ENCODE measurements at regions not wholly inside any gene's neighbourhood (a gene's known extent, or its start where the extent isn't known, plus 50 kb on each side); places are given as distances from the start of the nearest gene placed in this dataset.
"Not testable (repeated sequence)": the region's sequence is repeated elsewhere in the genome, so short reads cannot be mapped to it uniquely, and the experiment has no call there.

GRCh38 chr2:226573158-226573557 is 226.5 kb downstream of the IRS1 start:
- DNase-seq, result no peak

- no peak for DNase-seq
Observed at GRCh38 chr2:226564667-226565066, 235.0 kb downstream of the IRS1 start.

GRCh38 chr2:226561962-226562361 is 237.7 kb downstream of the IRS1 start:
- no peak for DNase-seq

GRCh38 chr2:226560325-226560724 is 239.3 kb downstream of the IRS1 start:
- DNase-seq, result no peak

- DNase-seq, result no peak
Observed at GRCh38 chr2:226559536-226559935, 240.1 kb downstream of the IRS1 start.

GRCh38 chr2:226558418-226558817 is 241.2 kb downstream of the IRS1 start:
- DNase-seq, result no peak

GRCh38 chr2:226556050-226556449 is 243.6 kb downstream of the IRS1 start:
- DNase-seq, result no peak

- DNase-seq, result no peak
Observed at GRCh38 chr2:226554701-226555100, 244.9 kb downstream of the IRS1 start.

- no peak for DNase-seq
Observed at GRCh38 chr2:226553333-226553732, 246.3 kb downstream of the IRS1 start.

- no peak for DNase-seq
Observed at GRCh38 chr2:226552571-226553285, 246.9 kb downstream of the IRS1 start.

GRCh38 chr2:226551522-226552250 is 247.9 kb downstream of the IRS1 start:
- no peak for DNase-seq

- DNase-seq, result no peak
Observed at GRCh38 chr2:226550801-226551200, 248.8 kb downstream of the IRS1 start.

GRCh38 chr2:226548732-226549131 is 250.9 kb downstream of the IRS1 start:
- no peak for DNase-seq

GRCh38 chr2:226544596-226545210 is 254.9 kb downstream of the IRS1 start:
- DNase-seq, result no peak

GRCh38 chr2:226540204-226540994 is 259.2 kb downstream of the IRS1 start:
- DNase-seq, result no peak

GRCh38 chr2:226536410-226536809 is 263.2 kb downstream of the IRS1 start:
- no peak for DNase-seq

GRCh38 chr2:226532976-226533375 is 266.6 kb downstream of the IRS1 start:
- DNase-seq, result not testable (repeated sequence)

- no peak for DNase-seq
Observed at GRCh38 chr2:226531061-226531810, 268.4 kb downstream of the IRS1 start.

GRCh38 chr2:226529556-226529955 is 270.1 kb downstream of the IRS1 start:
- DNase-seq, result no peak

GRCh38 chr2:226526716-226527115 is 272.9 kb downstream of the IRS1 start:
- no peak for DNase-seq

GRCh38 chr2:226524381-226524843 is 275.2 kb downstream of the IRS1 start:
- no peak for DNase-seq

- DNase-seq, result no peak
Observed at GRCh38 chr2:226520723-226521122, 278.9 kb downstream of the IRS1 start.

Data from CD4-positive, alpha-beta T cell treated with Interleukin-21 for 1 hour (primary cell).